Epithelial cell of esophagus (primary cell): ENCODE measurements at regions not wholly inside any gene's neighbourhood (a gene's known extent, or its start where the extent isn't known, plus 50 kb on each side); places are given as distances from the start of the nearest gene placed in this dataset.
A peak's percentile ranks its signal among the peaks of the same experiment; 100 is the strongest.

Experiments used
- DNase-seq: peaks from one replicate; pipeline ENCODE4 v3.0.0; 2010; ENCODE audit warnings: low read depth
- H3K4me3 ChIP-seq: 2 replicates; pipeline ENCODE4 v1.5.1; 2011; ENCODE audit warnings: mild to moderate bottlenecking, low read length, control low read depth
- TF ChIP-seq, protein P1 (sequence below): IDR thresholded peaks from 2 replicates; pipeline ENCODE4 v1.5.1; 2011; ENCODE audit warnings: low read depth, mild to moderate bottlenecking, low read length, control low read depth, inconsistent platforms; ENCODE audit not compliant: insufficient read depth; ENCODE audit errors: missing control alignments

DNA sequence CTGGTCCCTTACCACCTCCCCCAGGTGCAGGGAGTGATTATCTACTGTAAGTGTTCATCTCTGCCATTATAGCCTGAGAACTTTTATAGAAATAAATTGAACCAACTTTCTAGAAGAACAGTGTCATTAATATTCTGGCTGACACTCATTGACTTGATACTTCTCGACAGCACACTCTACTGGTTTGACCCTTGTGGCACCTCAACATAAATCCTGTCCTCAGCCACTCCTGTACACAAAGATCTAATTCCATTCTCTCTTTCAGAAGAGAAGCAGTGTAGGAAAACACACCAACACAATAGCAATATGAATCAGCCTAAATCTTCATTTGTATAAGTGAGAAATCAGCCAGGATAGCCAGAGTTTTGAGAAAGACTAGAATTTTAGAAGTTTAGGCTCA is 417.7 kb downstream of the TAF11L14 start:
- DNase-seq, result no peak
- H3K4me3 ChIP-seq, result no peak overlapping the region
- TF ChIP-seq, protein P1, sequence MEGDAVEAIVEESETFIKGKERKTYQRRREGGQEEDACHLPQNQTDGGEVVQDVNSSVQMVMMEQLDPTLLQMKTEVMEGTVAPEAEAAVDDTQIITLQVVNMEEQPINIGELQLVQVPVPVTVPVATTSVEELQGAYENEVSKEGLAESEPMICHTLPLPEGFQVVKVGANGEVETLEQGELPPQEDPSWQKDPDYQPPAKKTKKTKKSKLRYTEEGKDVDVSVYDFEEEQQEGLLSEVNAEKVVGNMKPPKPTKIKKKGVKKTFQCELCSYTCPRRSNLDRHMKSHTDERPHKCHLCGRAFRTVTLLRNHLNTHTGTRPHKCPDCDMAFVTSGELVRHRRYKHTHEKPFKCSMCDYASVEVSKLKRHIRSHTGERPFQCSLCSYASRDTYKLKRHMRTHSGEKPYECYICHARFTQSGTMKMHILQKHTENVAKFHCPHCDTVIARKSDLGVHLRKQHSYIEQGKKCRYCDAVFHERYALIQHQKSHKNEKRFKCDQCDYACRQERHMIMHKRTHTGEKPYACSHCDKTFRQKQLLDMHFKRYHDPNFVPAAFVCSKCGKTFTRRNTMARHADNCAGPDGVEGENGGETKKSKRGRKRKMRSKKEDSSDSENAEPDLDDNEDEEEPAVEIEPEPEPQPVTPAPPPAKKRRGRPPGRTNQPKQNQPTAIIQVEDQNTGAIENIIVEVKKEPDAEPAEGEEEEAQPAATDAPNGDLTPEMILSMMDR, result peak; percentile 23

DNA sequence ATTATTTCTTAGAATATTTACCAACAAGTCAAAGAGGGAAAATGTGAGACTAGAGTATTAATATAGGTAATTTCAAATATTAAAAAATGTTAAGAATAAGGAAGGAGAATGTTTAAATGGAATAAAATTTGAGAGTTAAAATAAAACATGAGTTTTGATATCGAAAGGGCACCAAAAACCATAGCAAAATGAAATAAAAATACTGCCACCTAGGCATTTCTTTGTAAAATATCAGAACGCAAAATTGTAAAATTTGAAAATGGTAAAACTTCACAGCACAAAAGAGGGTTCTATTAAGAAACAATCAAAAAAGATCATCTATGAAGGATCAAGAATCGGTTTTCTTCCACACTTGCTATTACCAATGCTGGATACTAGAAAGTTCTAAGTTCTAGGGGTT is 418.3 kb downstream of the TAF11L14 start:
- no peak for DNase-seq
- H3K4me3 ChIP-seq, result no peak overlapping the region
- TF ChIP-seq, protein P1, result no peak

DNA sequence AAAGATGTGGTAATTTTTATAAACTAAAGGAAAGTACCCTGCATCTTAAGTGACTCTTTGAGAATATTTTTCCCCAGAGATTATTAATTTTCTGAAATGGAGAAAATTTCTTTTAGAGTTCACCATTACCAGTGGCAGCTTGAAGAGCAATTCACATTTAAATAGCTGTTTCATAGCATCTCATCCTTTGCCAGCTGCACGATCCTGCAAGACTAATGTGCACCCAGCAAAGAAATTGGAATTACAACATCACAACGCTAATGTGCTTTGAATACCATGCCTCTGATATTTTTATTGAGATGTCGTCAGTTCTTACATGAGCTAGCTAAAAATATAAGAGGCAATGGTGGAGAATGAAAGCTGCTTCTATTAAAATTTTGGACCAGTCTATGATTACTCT is 423.5 kb downstream of the TAF11L14 start:
- no peak overlapping the region for H3K4me3 ChIP-seq
- DNase-seq, result no peak

DNA sequence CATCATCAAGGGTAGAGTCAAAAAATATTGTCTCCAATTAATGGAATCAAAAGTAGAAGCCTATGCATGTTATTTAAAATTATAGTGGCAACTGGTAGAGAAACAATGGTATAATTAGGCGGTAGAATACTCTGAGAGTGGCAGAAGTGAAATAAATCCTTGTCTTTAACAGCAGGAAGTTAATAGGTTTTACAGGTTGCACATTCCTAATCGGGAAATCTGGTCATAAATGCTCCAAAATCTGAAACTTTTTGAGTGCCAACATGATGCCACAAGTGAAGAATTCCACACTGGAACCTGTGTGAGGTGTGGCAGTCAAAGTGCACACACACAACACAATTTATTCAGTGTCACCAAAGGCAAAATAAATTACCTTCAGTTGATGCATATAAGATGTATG is 433.4 kb downstream of the TAF11L14 start:
- no peak for DNase-seq
- no peak overlapping the region for H3K4me3 ChIP-seq
- TF ChIP-seq, protein P1, result no peak

More for the DNA sequence above, 423.5 kb downstream of the TAF11L14 start:
- TF ChIP-seq, protein P1, result no peak

DNA sequence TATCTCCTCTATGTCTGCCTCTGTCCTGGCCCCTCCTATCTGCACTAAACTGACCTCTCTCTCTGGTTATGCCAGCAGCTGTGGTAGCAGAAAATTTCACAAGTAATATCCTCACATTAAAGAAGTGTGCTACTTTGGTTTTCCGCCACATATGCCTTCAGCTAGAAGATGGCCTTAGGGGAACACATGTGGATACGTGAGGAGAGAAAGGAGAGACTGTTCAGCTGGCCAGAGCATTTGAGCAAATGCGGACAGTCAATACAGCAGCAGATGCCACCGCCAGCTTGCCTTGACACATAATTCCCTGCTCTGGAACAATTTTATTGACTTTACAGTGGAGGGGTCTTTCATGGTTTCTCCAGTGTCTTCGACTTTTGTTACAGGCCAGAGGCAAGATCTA is 434.6 kb downstream of the TAF11L14 start:
- TF ChIP-seq, protein P1, result no peak
- DNase-seq, result no peak
- no peak overlapping the region for H3K4me3 ChIP-seq

DNA sequence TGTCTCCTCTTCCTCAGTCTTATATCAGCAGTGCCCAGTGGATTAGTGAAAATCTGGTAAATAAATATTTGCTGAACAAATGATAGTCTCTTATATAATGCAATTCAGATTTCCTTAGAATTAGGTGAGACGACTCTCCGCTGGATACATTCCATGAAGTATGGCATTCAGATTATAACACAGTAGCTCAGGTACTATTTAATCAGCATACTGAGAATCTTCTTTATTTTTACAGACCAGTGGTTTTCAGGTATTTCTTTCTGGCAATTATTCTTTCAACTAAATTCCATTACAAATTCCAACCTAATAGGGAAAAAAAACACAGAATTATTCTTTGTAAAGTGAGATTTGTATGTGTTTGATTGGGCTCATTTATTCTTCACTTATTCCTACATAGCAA is 435.5 kb downstream of the TAF11L14 start:
- DNase-seq, result no peak
- TF ChIP-seq, protein P1, result no peak

DNA sequence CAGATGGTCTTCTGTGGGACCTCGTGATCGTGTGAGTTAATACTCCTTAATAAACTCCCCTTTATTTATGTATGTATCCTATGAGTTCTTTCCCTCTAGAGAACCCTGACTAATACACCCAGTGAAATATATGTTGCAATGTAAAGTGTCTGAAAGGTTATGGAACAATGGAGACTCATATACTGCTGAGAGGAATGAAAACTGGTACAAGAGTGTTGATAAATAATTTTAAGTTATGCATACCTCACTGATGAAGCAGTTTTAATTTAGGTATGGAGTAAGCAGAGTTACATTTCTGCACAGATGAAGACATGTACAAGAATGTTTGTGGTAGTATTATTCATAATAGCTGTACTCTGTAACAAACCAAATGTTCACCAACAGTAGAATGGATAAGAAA is 438.3 kb downstream of the TAF11L14 start:
- DNase-seq, result peak; percentile 76
- TF ChIP-seq, protein P1, result no peak
- H3K4me3 ChIP-seq, result no peak overlapping the region

More for the DNA sequence above, 435.5 kb downstream of the TAF11L14 start:
- no peak overlapping the region for H3K4me3 ChIP-seq
